NB4 (cell line): ENCODE measurements at regions not wholly inside any gene's neighbourhood (a gene's known extent, or its start where the extent isn't known, plus 50 kb on each side); places are given as distances from the start of the nearest gene placed in this dataset.
A peak's percentile ranks its signal among the peaks of the same experiment; 100 is the strongest.

Experiments used
- DNase-seq: peaks from one replicate; pipeline ENCODE4 v3.0.0; 2010; ENCODE audit warnings: low read depth
- H3K4me3 ChIP-seq: one replicate; pipeline ENCODE4 v1.5.1; 2011; ENCODE audit warnings: mild to moderate bottlenecking, low read depth, low read length, moderate library complexity
- MYC ChIP-seq: IDR thresholded peaks from 2 replicates; pipeline ENCODE4 v1.6.1; 2011; ENCODE audit warnings: low read depth, low read length
- POLR2A ChIP-seq: IDR thresholded peaks from 2 replicates; pipeline ENCODE4 v1.6.1; 2011; ENCODE audit warnings: mild to moderate bottlenecking; ENCODE audit not compliant: insufficient read length; ENCODE audit errors: extremely low read depth
- TF ChIP-seq, protein P1 (sequence below): IDR thresholded peaks from 2 replicates; pipeline ENCODE4 v1.6.1; 2011; ENCODE audit warnings: low read depth, low read length
- TF ChIP-seq, protein P2 (sequence below): IDR thresholded peaks from one replicate; pipeline ENCODE4 v1.5.1; 2012; ENCODE audit warnings: low read depth, low read length

GRCh38 chr12:45633733-45634132, 95.8 kb upstream of the ARID2 start:
- no peak for DNase-seq
- TF ChIP-seq, protein P1, sequence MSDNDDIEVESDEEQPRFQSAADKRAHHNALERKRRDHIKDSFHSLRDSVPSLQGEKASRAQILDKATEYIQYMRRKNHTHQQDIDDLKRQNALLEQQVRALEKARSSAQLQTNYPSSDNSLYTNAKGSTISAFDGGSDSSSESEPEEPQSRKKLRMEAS: no peak
- TF ChIP-seq POLR2A (no peak), MYC (no peak)
- TF ChIP-seq, protein P2, sequence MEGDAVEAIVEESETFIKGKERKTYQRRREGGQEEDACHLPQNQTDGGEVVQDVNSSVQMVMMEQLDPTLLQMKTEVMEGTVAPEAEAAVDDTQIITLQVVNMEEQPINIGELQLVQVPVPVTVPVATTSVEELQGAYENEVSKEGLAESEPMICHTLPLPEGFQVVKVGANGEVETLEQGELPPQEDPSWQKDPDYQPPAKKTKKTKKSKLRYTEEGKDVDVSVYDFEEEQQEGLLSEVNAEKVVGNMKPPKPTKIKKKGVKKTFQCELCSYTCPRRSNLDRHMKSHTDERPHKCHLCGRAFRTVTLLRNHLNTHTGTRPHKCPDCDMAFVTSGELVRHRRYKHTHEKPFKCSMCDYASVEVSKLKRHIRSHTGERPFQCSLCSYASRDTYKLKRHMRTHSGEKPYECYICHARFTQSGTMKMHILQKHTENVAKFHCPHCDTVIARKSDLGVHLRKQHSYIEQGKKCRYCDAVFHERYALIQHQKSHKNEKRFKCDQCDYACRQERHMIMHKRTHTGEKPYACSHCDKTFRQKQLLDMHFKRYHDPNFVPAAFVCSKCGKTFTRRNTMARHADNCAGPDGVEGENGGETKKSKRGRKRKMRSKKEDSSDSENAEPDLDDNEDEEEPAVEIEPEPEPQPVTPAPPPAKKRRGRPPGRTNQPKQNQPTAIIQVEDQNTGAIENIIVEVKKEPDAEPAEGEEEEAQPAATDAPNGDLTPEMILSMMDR: no peak
- no peak overlapping the region for H3K4me3 ChIP-seq

GRCh38 chr12:45634273-45634917, 95.1 kb upstream of the ARID2 start:
- no peak for DNase-seq
- no peak overlapping the region for H3K4me3 ChIP-seq
- TF ChIP-seq, protein P2: no peak
- TF ChIP-seq, protein P1: no peak
- no peak for TF ChIP-seq POLR2A
- no peak for TF ChIP-seq MYC

- no peak for DNase-seq
- TF ChIP-seq, protein P2: no peak
- TF ChIP-seq, protein P1: no peak
- TF ChIP-seq MYC (no peak), POLR2A (no peak)
- no peak overlapping the region for H3K4me3 ChIP-seq
Measured at GRCh38 chr12:45637242-45637641, 92.3 kb upstream of the ARID2 start.

GRCh38 chr12:45637706-45638105, 91.8 kb upstream of the ARID2 start:
- DNase-seq: no peak
- TF ChIP-seq POLR2A (no peak), MYC (no peak)
- TF ChIP-seq, protein P2: no peak
- TF ChIP-seq, protein P1: no peak
- no peak overlapping the region for H3K4me3 ChIP-seq

- H3K4me3 ChIP-seq: no peak overlapping the region
- no peak for DNase-seq
- TF ChIP-seq, protein P2: no peak
- TF ChIP-seq POLR2A (no peak), MYC (no peak)
- TF ChIP-seq, protein P1: no peak
Measured at GRCh38 chr12:45638386-45638785, 91.1 kb upstream of the ARID2 start.

- peak; percentile 70 for TF ChIP-seq MYC
- TF ChIP-seq, protein P2: no peak
- no peak overlapping the region for H3K4me3 ChIP-seq
- DNase-seq: peak; percentile 94
Measured at GRCh38 chr12:45644541-45644940, 85.0 kb upstream of the ARID2 start.
